GM21367 (cell line): ENCODE measurements at regions not wholly inside any gene's neighbourhood (a gene's known extent, or its start where the extent isn't known, plus 50 kb on each side); places are given as distances from the start of the nearest gene placed in this dataset.
"Not testable (repeated sequence)": the region's sequence is repeated elsewhere in the genome, so short reads cannot be mapped to it uniquely, and the experiment has no call there.

ENCODE experiments used
- ATAC-seq: cut with Tn5 transposase; IDR thresholded peaks from one replicate; pipeline ENCODE4 v1.9.1; 2021; ENCODE audit not compliant: unreplicated experiment

- ATAC-seq: no peak
Observed at GRCh38 chr14:92223025-92223424, 99.9 kb upstream of the SLC24A4 start.

- no peak for ATAC-seq
Observed at GRCh38 chr14:92224358-92224954, 98.5 kb upstream of the SLC24A4 start.

GRCh38 chr14:92225731-92226130, 97.2 kb upstream of the SLC24A4 start:
- ATAC-seq: no peak

GRCh38 chr14:92226166-92226565, 96.8 kb upstream of the SLC24A4 start:
- ATAC-seq: not testable (repeated sequence)

GRCh38 chr14:92236243-92236900, 86.6 kb upstream of the SLC24A4 start:
- ATAC-seq: no peak

GRCh38 chr14:92240658-92241057, 82.3 kb upstream of the SLC24A4 start:
- ATAC-seq: no peak

GRCh38 chr14:92241966-92242595, 80.9 kb upstream of the SLC24A4 start:
- ATAC-seq: no peak

GRCh38 chr14:92244805-92245204, 78.2 kb upstream of the SLC24A4 start:
- ATAC-seq: no peak

GRCh38 chr14:92247341-92247740, 75.6 kb upstream of the SLC24A4 start:
- no peak for ATAC-seq

GRCh38 chr14:92247947-92248346, 75.0 kb upstream of the SLC24A4 start:
- no peak for ATAC-seq

- no peak for ATAC-seq
Observed at GRCh38 chr14:92248696-92249095, 74.3 kb upstream of the SLC24A4 start.

GRCh38 chr14:92250366-92250765, 72.6 kb upstream of the SLC24A4 start:
- ATAC-seq: not testable (repeated sequence)

- ATAC-seq: no peak
Observed at GRCh38 chr14:92252323-92252722, 70.6 kb upstream of the SLC24A4 start.

- no peak for ATAC-seq
Observed at GRCh38 chr14:92253381-92253894, 69.5 kb upstream of the SLC24A4 start.

- ATAC-seq: no peak
Observed at GRCh38 chr14:92254786-92255185, 68.2 kb upstream of the SLC24A4 start.

- no peak for ATAC-seq
Observed at GRCh38 chr14:92258934-92259333, 64.0 kb upstream of the SLC24A4 start.

GRCh38 chr14:92259613-92260357, 63.2 kb upstream of the SLC24A4 start:
- peak; percentile 70 for ATAC-seq

GRCh38 chr14:92263681-92264080, 59.3 kb upstream of the SLC24A4 start:
- no peak for ATAC-seq

- no peak for ATAC-seq
Observed at GRCh38 chr14:92264195-92264594, 58.8 kb upstream of the SLC24A4 start.

- no peak for ATAC-seq
Observed at GRCh38 chr14:92266216-92266615, 56.7 kb upstream of the SLC24A4 start.
